ENCODE measurements at regions not wholly inside any gene's neighbourhood (a gene's known extent, or its start where the extent isn't known, plus 50 kb on each side); places are given as distances from the start of the nearest gene placed in this dataset.

GRCh38 chr2:211061612-211062296 is 505.4 kb downstream of the CPS1 start:
- H3K9me3 ChIP-seq (ENCODE audit: low read length) = no peaks in the 10 kb centered on the region
- H3K4me1 ChIP-seq (ENCODE audit: insufficient read depth, low read length) = no peaks in the 10 kb centered on the region
- H3K27me3 ChIP-seq (ENCODE audit: insufficient read depth, low read length) = no peaks in the 10 kb centered on the region
- H3K36me3 ChIP-seq (ENCODE audit: insufficient read depth, low read length) = no peaks in the 10 kb centered on the region
- no peak overlapping the region for H3K4me3 ChIP-seq (ENCODE audit: low read length)
- peak overlapping the region; percentile 55 for H2AFZ ChIP-seq (ENCODE audit: low read depth, low read length)

DNA sequence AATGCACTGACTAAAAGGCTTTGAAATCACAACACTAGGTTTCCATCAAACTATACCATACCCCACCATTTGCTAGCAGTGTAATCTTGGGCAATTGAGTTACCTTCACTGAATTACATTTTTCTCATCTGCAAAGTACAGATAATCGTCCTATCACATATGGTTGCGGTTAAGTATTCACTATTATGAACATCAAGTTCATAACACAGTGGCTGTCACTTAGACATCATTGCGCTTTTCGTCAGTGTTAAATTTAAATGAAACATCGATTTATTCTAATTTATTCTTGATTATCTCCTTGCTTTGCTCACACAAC is 505.9 kb downstream of the CPS1 start:
- Histone ChIP-seq H3K36me3 (ENCODE audit: insufficient read depth, low read length) (no peaks in the 10 kb centered on the region), H3K27me3 (ENCODE audit: insufficient read depth, low read length) (no peaks in the 10 kb centered on the region), H3K4me1 (ENCODE audit: insufficient read depth, low read length) (no peaks in the 10 kb centered on the region), H3K4me3 (ENCODE audit: low read length) (no peak overlapping the region), H3K9me3 (ENCODE audit: low read length) (no peaks in the 10 kb centered on the region), H2AFZ (ENCODE audit: low read depth, low read length) (peak overlapping the region; percentile 55)

GRCh38 chr2:211067029-211067428 is 510.6 kb downstream of the CPS1 start:
- H3K4me3 ChIP-seq (ENCODE audit: low read length) = no peak overlapping the region
- H3K27me3 ChIP-seq (ENCODE audit: insufficient read depth, low read length) = no peaks in the 10 kb centered on the region
- no peaks in the 10 kb centered on the region for H3K36me3 ChIP-seq (ENCODE audit: insufficient read depth, low read length)
- no peaks in the 10 kb centered on the region for H3K9me3 ChIP-seq (ENCODE audit: low read length)
- H3K4me1 ChIP-seq (ENCODE audit: insufficient read depth, low read length) = no peaks in the 10 kb centered on the region
- no peak overlapping the region for H2AFZ ChIP-seq (ENCODE audit: low read depth, low read length)

DNA sequence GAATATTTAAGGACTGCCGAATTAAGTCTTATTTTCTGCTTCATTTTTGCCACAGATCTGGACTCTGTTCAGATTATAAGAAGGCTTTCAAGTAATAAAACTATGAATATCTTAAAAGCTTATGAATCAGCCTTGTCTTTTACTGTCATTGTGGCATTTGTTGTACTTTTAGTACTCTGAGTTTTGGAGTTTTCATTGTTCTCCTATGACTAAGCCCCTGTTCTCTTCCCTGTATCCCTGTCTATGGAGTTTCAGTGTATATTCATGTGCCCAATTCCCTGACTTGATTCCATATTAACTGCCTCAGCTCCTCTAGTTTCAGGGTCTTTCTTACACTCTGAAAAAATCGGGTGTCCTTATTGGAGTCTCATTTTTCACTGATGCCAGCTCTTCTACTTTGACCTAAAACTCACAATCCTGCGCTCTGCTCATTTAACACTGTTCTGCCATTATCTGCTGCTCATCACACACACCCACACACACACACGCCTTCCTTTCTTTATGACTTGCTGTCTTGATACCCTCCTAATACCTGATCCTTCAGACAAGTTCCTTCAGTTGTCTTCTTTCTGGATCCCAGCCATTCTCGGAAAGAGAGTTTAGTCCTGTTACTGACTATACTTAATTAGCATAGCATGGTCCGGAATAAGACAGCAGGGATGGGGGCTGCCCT is 511.8 kb downstream of the CPS1 start:
- no peak overlapping the region for H2AFZ ChIP-seq (ENCODE audit: low read depth, low read length)
- H3K36me3 ChIP-seq (ENCODE audit: insufficient read depth, low read length) = no peaks in the 10 kb centered on the region
- H3K4me1 ChIP-seq (ENCODE audit: insufficient read depth, low read length) = no peaks in the 10 kb centered on the region
- H3K9me3 ChIP-seq (ENCODE audit: low read length) = no peaks in the 10 kb centered on the region
- H3K4me3 ChIP-seq (ENCODE audit: low read length) = no peak overlapping the region
- no peaks in the 10 kb centered on the region for H3K27me3 ChIP-seq (ENCODE audit: insufficient read depth, low read length)

DNA sequence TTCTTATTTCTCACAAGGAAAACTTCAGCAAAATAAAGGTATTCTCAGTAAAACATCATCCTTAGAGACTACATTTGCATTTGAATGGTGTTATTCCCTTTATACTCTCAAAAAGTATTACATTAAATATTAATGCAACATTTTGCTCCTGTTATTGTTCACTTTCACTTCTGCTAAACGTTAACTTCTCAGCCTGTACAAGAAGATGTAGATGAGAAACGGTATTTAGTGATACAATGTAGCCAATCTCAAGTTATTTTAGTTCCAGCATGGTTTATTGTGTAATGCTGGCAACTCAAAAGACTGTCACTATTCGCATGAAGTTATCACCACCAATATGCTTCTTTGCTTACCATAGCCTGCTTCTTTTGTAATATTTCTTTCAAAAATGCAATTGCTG is 514.1 kb downstream of the CPS1 start:
- H3K9me3 ChIP-seq (ENCODE audit: low read length) = no peaks in the 10 kb centered on the region
- no peak overlapping the region for H3K4me3 ChIP-seq (ENCODE audit: low read length)
- H3K4me1 ChIP-seq (ENCODE audit: insufficient read depth, low read length) = no peaks in the 10 kb centered on the region
- no peak overlapping the region for H2AFZ ChIP-seq (ENCODE audit: low read depth, low read length)
- no peaks in the 10 kb centered on the region for H3K27me3 ChIP-seq (ENCODE audit: insufficient read depth, low read length)
- H3K36me3 ChIP-seq (ENCODE audit: insufficient read depth, low read length) = no peaks in the 10 kb centered on the region

GRCh38 chr2:211077216-211077767 is 520.9 kb downstream of the CPS1 start:
- Histone ChIP-seq H2AFZ (ENCODE audit: low read depth, low read length) (no peak overlapping the region), H3K4me3 (ENCODE audit: low read length) (no peak overlapping the region), H3K4me1 (ENCODE audit: insufficient read depth, low read length) (no peaks in the 10 kb centered on the region)

DNA sequence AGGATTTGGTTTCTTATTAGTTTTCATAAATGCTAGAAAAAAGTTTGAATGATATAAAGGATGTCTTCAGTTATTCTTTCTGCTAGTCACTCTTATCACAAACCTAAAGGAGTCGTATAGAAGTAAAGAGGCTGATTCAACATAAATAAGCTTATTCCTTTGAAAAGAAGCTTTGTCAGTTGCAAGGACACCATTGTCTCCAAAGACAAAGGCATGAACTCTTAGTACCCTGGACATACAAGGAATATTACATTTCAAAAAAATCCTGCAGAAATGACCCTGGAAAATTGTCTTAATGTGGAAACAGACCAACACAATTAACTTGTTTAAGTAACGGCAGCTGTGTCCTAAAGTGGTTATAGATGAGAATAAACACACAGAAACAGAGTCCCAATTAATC is 528.0 kb downstream of the CPS1 start:
- Histone ChIP-seq H3K4me1 (ENCODE audit: insufficient read depth, low read length) (peaks cover 14% of the 10 kb centered on the region), H3K4me3 (ENCODE audit: low read length) (no peak overlapping the region), H2AFZ (ENCODE audit: low read depth, low read length) (no peak overlapping the region), H3K36me3 (ENCODE audit: insufficient read depth, low read length) (no peaks in the 10 kb centered on the region), H3K27me3 (ENCODE audit: insufficient read depth, low read length) (no peaks in the 10 kb centered on the region), H3K9me3 (ENCODE audit: low read length) (no peaks in the 10 kb centered on the region)

More at GRCh38 chr2:211077216-211077767, 520.9 kb downstream of the CPS1 start:
- no peaks in the 10 kb centered on the region for H3K9me3 ChIP-seq (ENCODE audit: low read length)
- no peaks in the 10 kb centered on the region for H3K27me3 ChIP-seq (ENCODE audit: insufficient read depth, low read length)
- no peaks in the 10 kb centered on the region for H3K36me3 ChIP-seq (ENCODE audit: insufficient read depth, low read length)

- no peaks in the 10 kb centered on the region for H3K9me3 ChIP-seq (ENCODE audit: low read length)
- H3K4me1 ChIP-seq (ENCODE audit: insufficient read depth, low read length) = peaks cover 14% of the 10 kb centered on the region
- H3K36me3 ChIP-seq (ENCODE audit: insufficient read depth, low read length) = no peaks in the 10 kb centered on the region
- no peak overlapping the region for H3K4me3 ChIP-seq (ENCODE audit: low read length)
- no peak overlapping the region for H2AFZ ChIP-seq (ENCODE audit: low read depth, low read length)
- no peaks in the 10 kb centered on the region for H3K27me3 ChIP-seq (ENCODE audit: insufficient read depth, low read length)
Observed at GRCh38 chr2:211085056-211085680, 528.8 kb downstream of the CPS1 start.

- Histone ChIP-seq H2AFZ (ENCODE audit: low read depth, low read length) (no peak overlapping the region), H3K9me3 (ENCODE audit: low read length) (no peaks in the 10 kb centered on the region), H3K4me1 (ENCODE audit: insufficient read depth, low read length) (peaks cover 14% of the 10 kb centered on the region), H3K4me3 (ENCODE audit: low read length) (no peak overlapping the region), H3K36me3 (ENCODE audit: insufficient read depth, low read length) (no peaks in the 10 kb centered on the region), H3K27me3 (ENCODE audit: insufficient read depth, low read length) (no peaks in the 10 kb centered on the region)
Observed at GRCh38 chr2:211086049-211086448, 529.6 kb downstream of the CPS1 start.

GRCh38 chr2:211089127-211089526 is 532.7 kb downstream of the CPS1 start:
- Histone ChIP-seq H3K27me3 (ENCODE audit: insufficient read depth, low read length) (no peaks in the 10 kb centered on the region), H3K9me3 (ENCODE audit: low read length) (no peaks in the 10 kb centered on the region), H2AFZ (ENCODE audit: low read depth, low read length) (no peak overlapping the region), H3K36me3 (ENCODE audit: insufficient read depth, low read length) (no peaks in the 10 kb centered on the region), H3K4me1 (ENCODE audit: insufficient read depth, low read length) (peaks cover 13% of the 10 kb centered on the region), H3K4me3 (ENCODE audit: low read length) (no peak overlapping the region)

DNA sequence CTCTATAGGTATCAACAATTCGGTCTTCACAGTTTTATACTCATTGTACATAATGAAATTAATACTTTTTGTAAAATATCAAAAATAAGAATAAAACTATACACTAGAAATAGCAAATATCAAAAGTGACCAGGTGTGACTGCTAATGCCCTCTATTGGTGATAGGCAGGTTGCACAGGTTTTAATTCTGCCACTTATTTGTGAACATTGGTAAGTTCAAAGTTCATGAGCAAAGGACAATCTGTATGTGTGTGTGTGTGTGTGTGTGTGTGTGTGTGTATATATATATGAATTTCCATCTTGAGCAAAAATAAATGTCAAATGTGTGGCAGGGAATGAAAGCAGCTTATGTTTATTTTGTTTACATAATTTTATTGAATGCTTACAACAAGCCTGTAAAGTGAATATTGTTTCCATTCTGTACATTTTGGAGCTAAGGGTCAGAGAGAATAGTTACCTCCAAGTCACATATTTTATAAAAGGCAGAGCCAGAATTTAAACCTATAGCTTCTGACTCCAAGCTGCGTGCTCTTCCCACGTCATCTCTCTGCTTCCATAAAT is 537.4 kb downstream of the CPS1 start:
- Histone ChIP-seq H3K27me3 (ENCODE audit: insufficient read depth, low read length) (no peaks in the 10 kb centered on the region), H3K4me3 (ENCODE audit: low read length) (no peak overlapping the region), H3K36me3 (ENCODE audit: insufficient read depth, low read length) (no peaks in the 10 kb centered on the region), H3K9me3 (ENCODE audit: low read length) (no peaks in the 10 kb centered on the region), H2AFZ (ENCODE audit: low read depth, low read length) (no peak overlapping the region), H3K4me1 (ENCODE audit: insufficient read depth, low read length) (no peaks in the 10 kb centered on the region)

- H3K4me3 ChIP-seq (ENCODE audit: low read length) = no peak overlapping the region
- H3K4me1 ChIP-seq (ENCODE audit: insufficient read depth, low read length) = peaks cover 5% of the 10 kb centered on the region
- no peak overlapping the region for H2AFZ ChIP-seq (ENCODE audit: low read depth, low read length)
- no peaks in the 10 kb centered on the region for H3K9me3 ChIP-seq (ENCODE audit: low read length)
- no peaks in the 10 kb centered on the region for H3K36me3 ChIP-seq (ENCODE audit: insufficient read depth, low read length)
- no peaks in the 10 kb centered on the region for H3K27me3 ChIP-seq (ENCODE audit: insufficient read depth, low read length)
Observed at GRCh38 chr2:211103989-211104388, 547.6 kb downstream of the CPS1 start.

Measured in neuron (in vitro differentiated cells).